HUES64 (cell line): ENCODE measurements at regions not wholly inside any gene's neighbourhood (a gene's known extent, or its start where the extent isn't known, plus 50 kb on each side); places are given as distances from the start of the nearest gene placed in this dataset.

Experiments
- H3K27ac ChIP-seq: 2 replicates; pipeline ENCODE4 v1.7.0; 2013; ENCODE audit warnings: low read depth, low read length, inconsistent platforms
- H3K27me3 ChIP-seq: 2 replicates; pipeline ENCODE4 v1.6.1; 2013; ENCODE audit warnings: mild to moderate bottlenecking, low read length; ENCODE audit not compliant: insufficient read depth
- H3K36me3 ChIP-seq: 2 replicates; pipeline ENCODE4 v1.6.1; 2013; ENCODE audit warnings: mild to moderate bottlenecking, low read length; ENCODE audit not compliant: insufficient read depth
- H3K4me1 ChIP-seq: 2 replicates; pipeline ENCODE4 v1.6.1; 2013; ENCODE audit warnings: mild to moderate bottlenecking, low read length, moderate library complexity; ENCODE audit not compliant: insufficient read depth
- H3K4me3 ChIP-seq: 2 replicates; pipeline ENCODE4 v1.5.1; 2013; ENCODE audit warnings: mild to moderate bottlenecking, low read length, moderate library complexity
- H3K9ac ChIP-seq: 2 replicates; pipeline ENCODE4 v1.6.1; 2013; ENCODE audit warnings: mild to moderate bottlenecking, low read depth, low read length
- H3K9me3 ChIP-seq: 2 replicates; pipeline ENCODE4 v1.6.1; 2013; ENCODE audit warnings: low read depth, low read length; ENCODE audit not compliant: insufficient read depth
- WGBS: fragments of 150-250, 120-280 bp; methylation state at CpG from one replicate; pipeline ENCODE4 v1.1.7; 2013; ENCODE audit warnings: missing lambda C conversion rate; 5-methylcytosine and 5-hydroxymethylcytosine counted together

DNA sequence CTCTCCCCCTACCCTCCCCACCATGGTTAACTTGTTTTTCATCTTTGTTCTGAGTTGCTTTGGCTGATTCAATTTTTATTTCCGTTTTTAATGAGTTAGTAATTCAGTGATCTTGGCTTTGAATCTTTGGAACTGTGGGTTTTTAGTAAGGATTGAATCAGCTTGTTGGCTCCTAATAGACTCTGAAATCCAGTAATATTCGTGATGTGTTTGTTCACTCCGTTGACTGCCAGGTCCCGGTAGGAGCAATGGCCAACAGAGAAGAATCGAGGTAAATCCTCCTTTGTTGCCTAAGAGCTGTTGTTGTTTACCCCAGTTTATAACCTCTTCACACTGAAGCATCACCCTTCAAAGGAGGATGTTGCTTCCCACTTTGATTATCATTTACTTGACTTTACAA lies 92.7 kb downstream of the PCSK1 start:
- Histone ChIP-seq H3K9ac (no peak overlapping the region), H3K4me1 (peaks cover 6% of the 10 kb centered on the region), H3K27ac (no peak overlapping the region), H3K36me3 (no peaks in the 10 kb centered on the region), H3K4me3 (no peak overlapping the region), H3K27me3 (no peaks in the 10 kb centered on the region), H3K9me3 (no peaks in the 10 kb centered on the region)
- 90% methylated on average over 5 of the region's 5 CpGs for WGBS

DNA sequence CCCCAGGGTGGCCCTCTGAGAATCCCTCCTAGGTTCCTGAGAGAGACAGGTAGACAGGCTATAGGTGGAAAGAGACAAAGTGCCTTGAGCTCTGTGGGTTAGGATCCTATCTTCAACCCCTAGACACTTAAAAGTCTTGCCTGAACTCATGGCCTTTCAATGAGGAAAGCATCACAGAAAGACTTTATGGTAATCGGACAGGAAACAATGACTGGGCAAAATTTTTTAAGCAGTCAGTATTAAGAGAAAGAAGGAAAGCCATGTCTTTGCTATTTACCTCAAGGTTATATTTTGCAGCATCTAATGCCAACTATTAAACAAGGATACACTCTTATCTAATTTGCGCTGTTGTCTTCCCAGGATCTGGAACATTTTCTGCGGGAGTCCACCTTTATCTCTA lies 93.2 kb downstream of the PCSK1 start:
- H3K4me1 ChIP-seq: peaks cover 6% of the 10 kb centered on the region
- WGBS: 95% methylated on average over 3 of the region's 3 CpGs
- H3K36me3 ChIP-seq: no peaks in the 10 kb centered on the region

DNA sequence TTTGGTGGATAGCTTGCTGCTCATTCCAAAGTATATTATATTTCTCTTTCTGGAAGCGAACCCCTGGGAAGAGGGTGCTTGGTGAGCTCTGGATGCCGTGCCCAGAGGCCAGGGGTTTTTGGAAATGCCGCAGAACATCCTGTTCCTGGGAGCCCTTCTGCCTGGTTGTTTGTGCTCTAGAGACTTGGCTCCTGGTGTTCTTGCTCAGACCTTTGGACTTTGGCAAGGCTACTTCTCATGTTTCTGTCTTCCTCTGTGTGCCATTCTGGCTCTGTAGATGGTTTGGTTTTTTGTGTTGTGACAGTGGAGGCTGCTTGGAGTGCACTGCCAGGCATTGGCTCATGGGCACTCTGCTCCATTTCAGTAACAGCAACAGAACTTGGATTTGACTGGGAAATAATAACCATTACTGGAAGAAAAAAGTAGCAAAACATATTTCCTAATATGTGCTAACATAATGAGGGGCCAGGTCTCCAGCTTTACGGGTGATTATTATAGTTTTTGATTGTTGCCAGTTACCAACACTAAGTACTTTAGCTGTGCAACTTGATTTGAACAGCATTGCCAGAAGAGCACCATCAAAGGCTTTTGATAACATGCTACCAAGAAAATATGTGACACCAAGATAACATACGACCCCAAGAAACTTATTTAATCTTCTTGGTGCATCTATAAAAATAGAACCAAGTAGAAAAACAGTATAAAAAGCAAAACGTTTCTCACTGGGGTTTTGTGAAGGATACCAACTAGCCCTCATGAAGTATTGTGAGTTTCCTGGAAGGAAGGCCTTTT lies 94.2 kb downstream of the PCSK1 start:
- H3K4me3 ChIP-seq: no peak overlapping the region
- 96% methylated on average over 6 of the region's 6 CpGs for WGBS
- H3K36me3 ChIP-seq: no peaks in the 10 kb centered on the region
- no peaks in the 10 kb centered on the region for H3K9me3 ChIP-seq
- H3K9ac ChIP-seq: no peak overlapping the region
- H3K27ac ChIP-seq: no peak overlapping the region
- peaks cover 6% of the 10 kb centered on the region for H3K4me1 ChIP-seq
- H3K27me3 ChIP-seq: no peaks in the 10 kb centered on the region

More for the DNA sequence above, 93.2 kb downstream of the PCSK1 start:
- no peaks in the 10 kb centered on the region for H3K27me3 ChIP-seq
- H3K9me3 ChIP-seq: no peaks in the 10 kb centered on the region
- no peak overlapping the region for H3K9ac ChIP-seq
- no peak overlapping the region for H3K27ac ChIP-seq
- no peak overlapping the region for H3K4me3 ChIP-seq

DNA sequence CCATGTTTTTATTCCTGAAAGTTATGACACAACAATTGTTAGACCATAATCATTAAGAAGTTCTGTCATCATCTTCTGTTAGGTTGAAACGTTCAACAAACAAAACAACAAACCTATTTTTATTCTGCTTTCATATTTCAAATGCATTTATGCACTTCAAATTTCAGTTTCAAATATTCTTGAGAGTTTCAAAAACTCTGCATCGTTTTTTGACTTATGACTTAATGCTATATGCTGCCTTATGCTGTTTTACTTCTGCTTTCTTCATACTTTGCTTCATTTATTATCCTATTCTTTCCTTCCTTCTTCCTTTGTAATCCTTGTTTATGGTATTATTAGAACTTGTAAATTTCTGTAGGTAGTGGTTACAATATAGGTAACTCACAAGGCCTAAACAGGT lies 95.0 kb downstream of the PCSK1 start:
- Histone ChIP-seq H3K27ac (no peak overlapping the region), H3K27me3 (no peaks in the 10 kb centered on the region), H3K9me3 (no peaks in the 10 kb centered on the region), H3K9ac (no peak overlapping the region), H3K4me3 (no peak overlapping the region), H3K36me3 (no peaks in the 10 kb centered on the region), H3K4me1 (peaks cover 6% of the 10 kb centered on the region)
- 90% methylated on average over 2 of the region's 2 CpGs for WGBS

DNA sequence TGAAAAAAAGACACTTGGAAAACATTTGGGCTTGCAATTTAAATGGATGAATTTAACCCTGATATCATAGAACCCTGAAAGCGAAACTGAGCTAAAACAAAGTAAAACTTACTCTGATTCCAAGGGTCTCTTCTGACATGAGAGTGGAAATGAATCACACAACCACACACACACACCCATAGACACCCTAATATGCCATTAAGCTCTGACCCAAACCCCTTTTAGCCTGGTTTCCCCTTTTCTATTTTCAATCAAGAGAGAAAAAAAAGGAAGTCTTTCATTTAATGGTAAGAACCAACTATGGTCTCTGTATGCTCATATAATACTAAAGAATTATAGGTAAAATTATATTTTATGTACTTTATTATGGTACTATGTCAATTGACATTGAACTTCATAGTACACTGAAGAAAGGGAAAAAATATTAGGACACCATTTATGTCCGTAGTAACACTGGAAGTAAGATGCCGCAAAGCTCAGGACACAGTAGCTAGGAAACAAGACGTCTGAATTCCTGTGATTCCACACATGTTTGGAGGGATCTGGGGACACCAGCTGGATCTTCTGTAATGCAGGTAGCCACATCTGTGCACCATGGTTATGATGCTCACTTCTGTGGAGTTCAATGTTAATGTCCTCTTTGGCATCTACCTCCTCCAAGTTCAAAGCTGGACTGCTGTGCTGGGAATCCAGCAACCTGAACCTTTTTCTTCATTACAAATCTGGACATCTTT lies 95.8 kb downstream of the PCSK1 start:
- Histone ChIP-seq H3K36me3 (no peaks in the 10 kb centered on the region), H3K27ac (no peak overlapping the region), H3K27me3 (no peaks in the 10 kb centered on the region), H3K4me1 (peaks cover 6% of the 10 kb centered on the region), H3K4me3 (no peak overlapping the region), H3K9me3 (no peaks in the 10 kb centered on the region), H3K9ac (no peak overlapping the region)
- WGBS: 85% methylated on average over 4 of the region's 4 CpGs

DNA sequence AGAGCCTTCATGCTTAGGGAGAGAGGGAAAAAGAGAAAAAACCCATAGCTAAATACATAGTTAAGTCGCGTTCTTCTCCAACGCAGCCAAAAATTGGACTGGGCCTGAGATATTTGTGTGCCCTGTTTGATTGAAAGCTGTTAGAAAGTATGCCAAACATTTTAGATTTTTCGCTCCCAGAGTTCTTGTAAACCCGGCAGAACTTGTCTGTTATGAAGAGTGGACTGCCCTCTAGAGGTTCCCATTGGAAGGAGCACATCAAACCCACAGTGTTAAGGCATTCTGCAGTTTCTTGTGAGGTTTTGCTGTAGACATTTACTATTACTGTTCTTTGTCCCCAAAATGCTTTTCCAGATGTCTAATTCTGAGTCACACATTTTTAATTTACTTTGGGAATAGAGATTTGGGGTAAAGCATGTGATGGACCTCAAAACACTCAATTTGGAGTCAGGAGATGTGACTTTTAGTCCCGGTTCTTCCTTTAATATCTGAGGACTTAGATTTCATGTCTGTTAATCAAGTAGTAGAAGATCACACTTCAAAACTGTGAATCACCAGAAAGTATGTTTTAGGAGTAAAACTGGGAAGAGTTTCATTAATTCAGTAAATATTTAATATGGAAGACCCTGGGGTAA lies 96.6 kb downstream of the PCSK1 start:
- Histone ChIP-seq H3K27ac (no peak overlapping the region), H3K27me3 (no peaks in the 10 kb centered on the region), H3K4me3 (no peak overlapping the region), H3K4me1 (peaks cover 6% of the 10 kb centered on the region), H3K9ac (no peak overlapping the region), H3K36me3 (no peaks in the 10 kb centered on the region), H3K9me3 (no peaks in the 10 kb centered on the region)
- 38% methylated on average over 6 of the region's 6 CpGs for WGBS

DNA sequence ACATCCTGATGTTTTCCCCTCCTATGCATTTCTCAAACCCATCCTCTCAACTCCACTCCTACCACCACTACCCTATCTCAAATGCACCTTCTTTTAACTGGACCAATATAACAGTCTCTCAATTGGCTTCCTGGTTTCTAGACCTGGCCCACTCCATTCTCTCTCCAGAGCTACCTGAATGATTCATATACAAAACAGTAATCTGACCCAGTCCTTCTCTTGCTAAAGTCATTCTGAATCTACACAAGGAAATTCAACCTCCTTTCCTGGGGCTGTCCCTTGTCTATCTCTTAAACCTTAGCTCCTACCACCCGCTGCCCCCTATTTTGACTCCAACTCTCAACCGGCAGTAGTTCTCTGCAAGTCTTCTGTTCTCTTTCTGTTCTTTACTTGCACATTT lies 97.2 kb downstream of the PCSK1 start:
- Histone ChIP-seq H3K36me3 (no peaks in the 10 kb centered on the region), H3K4me1 (peaks cover 6% of the 10 kb centered on the region), H3K4me3 (no peak overlapping the region), H3K9me3 (no peaks in the 10 kb centered on the region), H3K27me3 (no peaks in the 10 kb centered on the region), H3K9ac (no peak overlapping the region), H3K27ac (no peak overlapping the region)
- WGBS: 77% methylated on average over 2 of the region's 2 CpGs

DNA sequence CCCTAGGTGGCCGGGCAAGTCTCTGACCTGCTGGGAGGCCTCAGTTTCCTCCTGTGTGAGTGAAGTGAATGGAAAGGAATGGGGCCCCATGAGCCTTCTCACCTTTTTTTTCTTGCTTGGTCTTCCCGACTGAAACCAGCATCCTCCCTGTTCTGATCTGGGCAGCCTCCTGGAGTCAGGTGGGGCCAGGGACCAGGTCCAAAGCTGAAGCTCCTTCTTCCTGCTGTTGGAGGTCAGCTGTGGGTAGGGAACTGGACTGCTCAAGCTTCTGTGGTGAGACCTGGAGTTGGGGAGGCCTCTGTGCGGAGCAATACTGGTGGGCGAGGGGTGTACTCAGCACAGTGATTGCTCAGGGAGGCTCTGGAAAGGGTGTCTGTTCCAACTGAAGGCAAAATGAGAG lies 99.7 kb downstream of the PCSK1 start:
- Histone ChIP-seq H3K4me3 (no peak overlapping the region), H3K27me3 (no peaks in the 10 kb centered on the region), H3K27ac (no peak overlapping the region), H3K36me3 (no peaks in the 10 kb centered on the region), H3K9ac (no peak overlapping the region), H3K9me3 (no peaks in the 10 kb centered on the region), H3K4me1 (peaks cover 6% of the 10 kb centered on the region)
- WGBS: 96% methylated on average over 4 of the region's 4 CpGs

DNA sequence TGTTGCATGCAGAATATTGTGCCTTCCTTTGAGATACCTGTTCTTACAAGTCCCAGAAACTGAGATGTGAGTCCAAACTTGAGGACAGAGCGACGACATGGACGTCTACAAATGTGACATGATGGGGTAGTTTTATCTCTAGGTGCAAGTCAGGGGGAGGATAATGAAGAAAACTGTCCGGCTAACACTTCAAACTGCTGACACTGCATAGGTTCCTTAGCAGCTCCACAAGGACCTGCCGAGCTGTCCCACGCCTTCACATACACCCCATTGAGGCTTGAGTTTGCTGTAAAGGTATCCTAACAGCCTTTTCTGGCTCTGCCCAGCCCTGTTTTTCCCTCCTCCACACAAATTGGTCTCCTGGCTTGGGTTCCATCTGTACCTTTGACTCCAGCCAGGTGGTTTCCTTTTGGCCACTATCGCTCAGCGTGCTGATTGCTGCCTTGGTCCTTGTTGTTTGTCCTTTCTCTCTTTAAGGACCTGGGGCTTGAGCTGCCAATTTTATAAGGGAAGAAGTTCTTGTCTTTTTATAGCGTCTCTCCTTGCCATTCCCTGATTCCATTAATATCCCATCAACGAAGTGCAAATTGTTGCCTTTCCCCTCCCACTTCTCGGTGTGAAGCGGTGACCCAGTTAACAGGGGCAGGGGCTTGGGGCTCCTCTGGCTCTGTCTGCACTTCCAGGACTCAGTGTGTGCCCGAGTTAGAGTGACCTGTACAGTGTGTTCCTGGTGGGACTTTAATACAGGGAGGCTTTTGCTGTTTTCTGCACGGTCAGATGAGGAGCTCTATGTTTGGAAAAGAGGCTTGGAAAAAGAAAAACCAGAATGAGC lies 100.3 kb downstream of the PCSK1 start:
- Histone ChIP-seq H3K27ac (no peak overlapping the region), H3K9ac (no peak overlapping the region), H3K36me3 (no peaks in the 10 kb centered on the region), H3K9me3 (no peaks in the 10 kb centered on the region), H3K27me3 (no peaks in the 10 kb centered on the region), H3K4me1 (peaks cover 6% of the 10 kb centered on the region), H3K4me3 (no peak overlapping the region)
- 92% methylated on average over 14 of the region's 14 CpGs for WGBS

DNA sequence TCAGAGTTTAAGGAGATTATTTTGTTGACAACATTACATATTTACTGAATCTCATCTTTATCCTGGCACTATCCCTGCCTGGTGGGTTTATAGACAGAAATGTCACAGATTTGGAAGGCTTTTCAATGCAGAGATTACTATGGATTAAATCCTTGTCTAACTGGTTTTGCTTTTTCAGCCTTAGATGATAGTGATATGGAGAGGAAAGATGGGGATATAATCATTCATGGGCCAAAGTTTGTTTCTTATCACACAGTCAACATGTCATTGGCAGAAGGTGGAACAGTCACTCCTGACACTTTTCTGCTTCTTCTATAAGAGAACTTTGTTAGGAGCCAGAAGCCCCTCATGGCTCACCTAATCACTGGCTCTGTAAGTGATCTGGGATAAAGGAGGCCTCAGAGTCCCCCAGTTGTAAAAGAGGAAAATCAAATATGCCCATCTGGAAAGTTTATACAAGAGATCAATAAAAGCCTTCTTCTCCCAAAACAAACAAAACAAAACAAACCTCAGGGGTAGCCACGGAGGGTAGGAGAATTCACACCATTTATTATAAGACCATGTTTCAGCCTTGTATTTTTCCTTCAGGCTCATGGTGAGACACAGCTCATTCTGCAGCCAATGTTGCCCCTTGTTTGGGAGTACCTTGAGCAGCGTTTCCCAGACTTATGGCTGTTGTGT lies 101.2 kb downstream of the PCSK1 start:
- 86% methylated on average over 2 of the region's 2 CpGs for WGBS
- no peak overlapping the region for H3K27ac ChIP-seq

More for the DNA sequence above, 101.2 kb downstream of the PCSK1 start:
- Histone ChIP-seq H3K27me3 (no peaks in the 10 kb centered on the region), H3K9ac (no peak overlapping the region), H3K4me3 (no peak overlapping the region), H3K36me3 (no peaks in the 10 kb centered on the region), H3K9me3 (no peaks in the 10 kb centered on the region), H3K4me1 (peaks cover 6% of the 10 kb centered on the region)
